ENCODE measurements at regions not wholly inside any gene's neighbourhood (a gene's known extent, or its start where the extent isn't known, plus 50 kb on each side); places are given as distances from the start of the nearest gene placed in this dataset.

DNA sequence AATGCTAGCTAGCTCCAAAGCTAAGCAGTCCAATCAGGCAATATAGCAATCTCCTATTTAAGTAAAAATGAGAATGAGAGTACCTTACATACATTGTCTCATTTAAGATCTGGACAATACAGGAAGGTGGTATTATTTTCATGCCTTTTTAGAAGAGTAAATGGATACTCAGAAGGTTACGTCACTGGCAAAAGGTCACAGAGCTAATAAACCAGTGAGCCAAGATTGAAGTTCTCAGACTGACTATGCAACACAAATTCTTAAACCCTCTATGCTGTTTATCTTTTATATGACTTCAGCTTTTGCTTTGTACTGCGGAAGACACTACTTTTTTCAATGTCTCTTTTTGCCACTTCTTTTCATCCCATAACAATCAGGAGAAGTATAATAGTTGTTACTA is 135.2 kb upstream of the PRL start:
- ChIA-PET CTCF (no interaction called here), POLR2A (no interaction called here)
- intact Hi-C loops (cut with micrococcal nuclease), result no loop called here
- Mint-ChIP-seq H3K27ac (no peak overlapping the region), H3K36me3 (ENCODE audit: low read depth) (no peaks in the 10 kb centered on the region), H3K9me3 (no peaks in the 10 kb centered on the region), H3K4me1 (no peaks in the 10 kb centered on the region), H3K4me3 (no peak overlapping the region), H3K27me3 (no peaks in the 10 kb centered on the region)
- TF ChIP-seq, protein P1, sequence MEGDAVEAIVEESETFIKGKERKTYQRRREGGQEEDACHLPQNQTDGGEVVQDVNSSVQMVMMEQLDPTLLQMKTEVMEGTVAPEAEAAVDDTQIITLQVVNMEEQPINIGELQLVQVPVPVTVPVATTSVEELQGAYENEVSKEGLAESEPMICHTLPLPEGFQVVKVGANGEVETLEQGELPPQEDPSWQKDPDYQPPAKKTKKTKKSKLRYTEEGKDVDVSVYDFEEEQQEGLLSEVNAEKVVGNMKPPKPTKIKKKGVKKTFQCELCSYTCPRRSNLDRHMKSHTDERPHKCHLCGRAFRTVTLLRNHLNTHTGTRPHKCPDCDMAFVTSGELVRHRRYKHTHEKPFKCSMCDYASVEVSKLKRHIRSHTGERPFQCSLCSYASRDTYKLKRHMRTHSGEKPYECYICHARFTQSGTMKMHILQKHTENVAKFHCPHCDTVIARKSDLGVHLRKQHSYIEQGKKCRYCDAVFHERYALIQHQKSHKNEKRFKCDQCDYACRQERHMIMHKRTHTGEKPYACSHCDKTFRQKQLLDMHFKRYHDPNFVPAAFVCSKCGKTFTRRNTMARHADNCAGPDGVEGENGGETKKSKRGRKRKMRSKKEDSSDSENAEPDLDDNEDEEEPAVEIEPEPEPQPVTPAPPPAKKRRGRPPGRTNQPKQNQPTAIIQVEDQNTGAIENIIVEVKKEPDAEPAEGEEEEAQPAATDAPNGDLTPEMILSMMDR (IDR thresholded peaks at IDR 0.05), result no peak
- ATAC-seq (ENCODE audit: low read depth) (no peak), DNase-seq (no peak)

DNA sequence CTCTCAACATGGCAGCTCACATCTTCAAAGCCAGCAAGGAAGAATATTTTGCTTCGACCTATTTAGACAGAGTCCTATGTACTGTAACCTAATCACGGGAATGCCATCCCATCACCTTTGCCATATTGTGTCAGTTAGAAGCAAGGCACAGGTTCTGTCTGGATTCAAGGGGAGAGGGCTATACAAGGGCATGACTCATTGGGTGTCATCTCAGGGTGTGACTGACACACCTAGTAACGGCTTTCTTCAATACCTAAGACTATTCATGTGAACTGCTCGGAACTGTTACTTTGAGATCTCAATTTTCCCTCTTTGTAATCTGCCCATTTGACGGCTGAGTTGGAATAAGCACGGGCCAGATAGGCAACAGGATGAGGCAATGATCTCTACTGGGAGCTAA is 135.6 kb upstream of the HDGFL1 start:
- intact Hi-C loops (cut with micrococcal nuclease), result no loop called here
- Mint-ChIP-seq H3K27ac (no peak overlapping the region), H3K27me3 (no peaks in the 10 kb centered on the region), H3K9me3 (no peaks in the 10 kb centered on the region), H3K36me3 (ENCODE audit: low read depth) (no peaks in the 10 kb centered on the region), H3K4me3 (no peak overlapping the region), H3K4me1 (no peaks in the 10 kb centered on the region)
- ChIA-PET POLR2A (no interaction called here), CTCF (no interaction called here)
- TF ChIP-seq, protein P1 (IDR thresholded peaks at IDR 0.05), result no peak
- ATAC-seq (ENCODE audit: low read depth) (no peak), DNase-seq (no peak)

DNA sequence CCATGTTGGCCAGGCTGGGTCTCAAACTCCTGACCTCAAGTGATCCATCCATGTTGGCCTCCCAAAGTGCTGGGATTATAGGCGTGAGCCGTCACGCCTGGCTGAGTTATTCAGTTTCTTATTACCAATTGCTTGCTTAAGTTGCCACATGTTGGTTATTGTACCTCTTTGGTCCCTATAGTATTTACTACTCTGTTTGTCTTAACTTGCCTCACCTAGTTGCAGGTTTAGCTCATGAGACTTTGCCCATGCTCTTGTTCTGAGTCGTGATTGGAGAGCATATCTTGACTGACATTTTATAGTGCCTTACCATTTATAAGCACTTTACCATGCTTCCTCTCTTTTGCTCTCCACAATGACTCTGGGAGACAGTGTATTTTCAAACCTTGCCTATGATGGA is 134.2 kb upstream of the HDGFL1 start:
- H3K4me1 Mint-ChIP-seq, result no peaks in the 10 kb centered on the region
- ATAC-seq (ENCODE audit: low read depth), result no peak

DNA sequence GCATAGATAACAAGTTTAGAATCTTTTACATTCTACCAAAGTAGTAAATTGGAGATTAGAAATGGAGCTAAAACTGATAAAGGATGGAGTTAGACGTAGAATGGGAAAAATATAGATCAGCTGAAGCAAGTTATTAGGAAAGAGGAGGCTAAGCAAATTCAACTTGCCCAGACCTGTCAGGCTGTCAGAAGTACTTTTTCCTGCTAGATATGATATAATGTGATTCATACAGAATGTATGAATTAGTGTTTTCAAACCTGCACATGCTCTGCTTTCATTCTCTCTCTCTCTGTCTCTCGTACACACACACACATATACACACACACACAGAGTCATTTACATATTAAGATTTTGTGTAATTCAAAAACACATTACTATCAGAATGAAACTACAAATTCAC is 133.2 kb upstream of the HDGFL1 start:
- ChIA-PET POLR2A (no interaction called here), CTCF (no interaction called here)
- DNase-seq (no peak), ATAC-seq (ENCODE audit: low read depth) (no peak)
- H3K27ac Mint-ChIP-seq, result no peak overlapping the region
- H3K4me3 Mint-ChIP-seq, result no peak overlapping the region
- H3K27me3 Mint-ChIP-seq, result no peaks in the 10 kb centered on the region
- no peaks in the 10 kb centered on the region for H3K36me3 Mint-ChIP-seq (ENCODE audit: low read depth)
- no peaks in the 10 kb centered on the region for H3K9me3 Mint-ChIP-seq
- no peaks in the 10 kb centered on the region for H3K4me1 Mint-ChIP-seq
- intact Hi-C loops (cut with micrococcal nuclease), result no loop called here
- TF ChIP-seq, protein P1 (IDR thresholded peaks at IDR 0.05), result no peak

More for the DNA sequence above, 134.2 kb upstream of the HDGFL1 start:
- TF ChIP-seq, protein P1 (IDR thresholded peaks at IDR 0.05), result no peak
- no peaks in the 10 kb centered on the region for H3K36me3 Mint-ChIP-seq (ENCODE audit: low read depth)
- ChIA-PET POLR2A (no interaction called here), CTCF (no interaction called here)
- no peak overlapping the region for H3K27ac Mint-ChIP-seq
- no peak for DNase-seq
- H3K4me3 Mint-ChIP-seq, result no peak overlapping the region
- intact Hi-C loops (cut with micrococcal nuclease), result no loop called here
- no peaks in the 10 kb centered on the region for H3K27me3 Mint-ChIP-seq
- H3K9me3 Mint-ChIP-seq, result no peaks in the 10 kb centered on the region

DNA sequence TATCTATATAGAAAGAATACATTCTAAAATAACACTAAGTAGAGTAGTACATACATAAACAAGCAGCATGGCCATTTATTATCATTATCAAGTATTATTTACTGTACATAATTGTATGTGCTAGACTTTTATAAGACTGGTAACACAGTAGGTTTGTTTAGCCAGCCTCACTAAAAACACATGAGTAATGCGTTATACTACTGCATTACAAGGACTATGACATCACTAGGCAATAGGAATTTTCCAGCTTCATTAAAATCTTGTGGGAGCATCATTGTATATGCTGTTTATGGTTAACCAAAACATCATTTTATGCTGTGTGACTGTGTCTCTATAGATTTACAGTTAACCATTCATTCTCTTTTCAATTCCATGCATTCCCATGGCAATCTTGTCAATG is 131.7 kb upstream of the HDGFL1 start:
- H3K4me1 Mint-ChIP-seq, result no peaks in the 10 kb centered on the region
- H3K27ac Mint-ChIP-seq, result no peak overlapping the region
- no peaks in the 10 kb centered on the region for H3K36me3 Mint-ChIP-seq (ENCODE audit: low read depth)
- H3K27me3 Mint-ChIP-seq, result no peaks in the 10 kb centered on the region
- intact Hi-C loops (cut with micrococcal nuclease), result no loop called here
- ChIA-PET CTCF (no interaction called here), POLR2A (no interaction called here)
- no peak overlapping the region for H3K4me3 Mint-ChIP-seq
- DNase-seq (no peak), ATAC-seq (ENCODE audit: low read depth) (no peak)
- TF ChIP-seq, protein P1 (IDR thresholded peaks at IDR 0.05), result no peak
- H3K9me3 Mint-ChIP-seq, result no peaks in the 10 kb centered on the region
